HFFc6 (cell line): ENCODE measurements at regions not wholly inside any gene's neighbourhood (a gene's known extent, or its start where the extent isn't known, plus 50 kb on each side); places are given as distances from the start of the nearest gene placed in this dataset.

Experiments
- DNase-seq: peaks from one replicate; pipeline ENCODE4 v3.0.0-alpha.2; 2018
- H3K27ac Mint-ChIP-seq: 2 replicates; pipeline ENCODE4 v1.8.0; 2020; ENCODE audit warnings: mild to moderate bottlenecking, mixed read lengths
- H3K27me3 Mint-ChIP-seq: 2 replicates; pipeline ENCODE4 v1.8.0; 2021; ENCODE audit warnings: mild to moderate bottlenecking, moderate library complexity, mixed read lengths; ENCODE audit not compliant: insufficient read depth
- H3K36me3 Mint-ChIP-seq: 2 replicates; pipeline ENCODE4 v1.8.0; 2021; ENCODE audit warnings: low read depth, mixed read lengths
- H3K4me1 Mint-ChIP-seq: 2 replicates; pipeline ENCODE4 v1.8.0; 2020; ENCODE audit warnings: low read depth, mixed read lengths
- H3K4me3 Mint-ChIP-seq: 2 replicates; pipeline ENCODE4 v1.8.0; 2020; ENCODE audit warnings: mild to moderate bottlenecking, moderate library complexity, mixed read lengths
- H3K9me3 Mint-ChIP-seq: 2 replicates; pipeline ENCODE4 v1.8.0; 2020; ENCODE audit warnings: mild to moderate bottlenecking, mixed read lengths
- TF ChIP-seq, protein P1 (sequence below): fragments of 200-600 bp; sonication (generic); IDR thresholded peaks from 2 replicates; pipeline ENCODE4 v1.5.0; 2021; ENCODE audit warnings: antibody characterized with exemption, mild to moderate bottlenecking

DNA sequence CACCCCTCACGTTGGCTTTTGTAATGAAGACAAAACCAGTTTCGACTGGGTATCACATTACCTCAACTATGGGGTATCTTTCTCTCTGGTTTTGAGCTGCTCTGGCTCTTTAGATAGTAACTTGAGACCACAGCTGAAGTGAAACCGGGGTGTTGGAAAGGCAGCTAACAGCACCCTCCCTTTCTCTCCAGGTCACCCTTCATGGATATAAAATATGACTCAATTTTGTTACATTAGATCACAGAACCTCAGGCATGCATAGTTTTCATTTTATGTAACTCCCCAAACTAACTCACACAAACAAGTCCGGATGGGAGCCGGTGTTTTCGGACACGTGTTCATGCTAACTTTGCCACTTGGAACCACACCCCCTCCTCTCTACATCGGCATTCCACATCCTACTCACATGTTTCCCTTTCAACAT, 90.7 kb downstream of the NR2F2 start:
- H3K27me3 Mint-ChIP-seq, result peaks cover 48% of the 10 kb centered on the region
- DNase-seq, result peak; percentile 44

DNA sequence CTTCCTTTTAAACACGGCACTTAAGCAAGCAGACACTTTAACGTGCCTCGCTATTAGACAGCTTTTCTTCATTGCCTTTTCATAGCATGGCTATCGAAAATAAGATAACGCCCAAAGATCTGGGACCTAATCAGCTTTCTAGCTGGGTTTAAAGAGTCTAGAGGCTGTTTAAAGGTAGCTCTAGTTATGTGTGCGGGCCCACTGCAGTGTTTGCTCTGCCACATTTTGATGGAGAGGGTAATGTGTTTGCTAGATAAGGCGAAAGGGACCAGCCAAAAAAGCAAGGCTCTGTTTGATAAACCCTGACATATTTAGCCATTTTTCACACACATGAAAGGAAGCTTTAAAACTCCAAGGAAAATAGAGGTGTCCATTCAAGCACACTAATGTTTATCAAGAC, 91.6 kb downstream of the NR2F2 start:
- H3K27me3 Mint-ChIP-seq, result peaks cover 42% of the 10 kb centered on the region
- H3K9me3 Mint-ChIP-seq, result no peaks in the 10 kb centered on the region
- H3K4me1 Mint-ChIP-seq, result peaks cover 19% of the 10 kb centered on the region
- no peak overlapping the region for H3K27ac Mint-ChIP-seq
- H3K36me3 Mint-ChIP-seq, result no peaks in the 10 kb centered on the region
- TF ChIP-seq, protein P1, sequence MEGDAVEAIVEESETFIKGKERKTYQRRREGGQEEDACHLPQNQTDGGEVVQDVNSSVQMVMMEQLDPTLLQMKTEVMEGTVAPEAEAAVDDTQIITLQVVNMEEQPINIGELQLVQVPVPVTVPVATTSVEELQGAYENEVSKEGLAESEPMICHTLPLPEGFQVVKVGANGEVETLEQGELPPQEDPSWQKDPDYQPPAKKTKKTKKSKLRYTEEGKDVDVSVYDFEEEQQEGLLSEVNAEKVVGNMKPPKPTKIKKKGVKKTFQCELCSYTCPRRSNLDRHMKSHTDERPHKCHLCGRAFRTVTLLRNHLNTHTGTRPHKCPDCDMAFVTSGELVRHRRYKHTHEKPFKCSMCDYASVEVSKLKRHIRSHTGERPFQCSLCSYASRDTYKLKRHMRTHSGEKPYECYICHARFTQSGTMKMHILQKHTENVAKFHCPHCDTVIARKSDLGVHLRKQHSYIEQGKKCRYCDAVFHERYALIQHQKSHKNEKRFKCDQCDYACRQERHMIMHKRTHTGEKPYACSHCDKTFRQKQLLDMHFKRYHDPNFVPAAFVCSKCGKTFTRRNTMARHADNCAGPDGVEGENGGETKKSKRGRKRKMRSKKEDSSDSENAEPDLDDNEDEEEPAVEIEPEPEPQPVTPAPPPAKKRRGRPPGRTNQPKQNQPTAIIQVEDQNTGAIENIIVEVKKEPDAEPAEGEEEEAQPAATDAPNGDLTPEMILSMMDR, result no peak
- H3K4me3 Mint-ChIP-seq, result no peak overlapping the region
- no peak for DNase-seq

More for the DNA sequence above, 90.7 kb downstream of the NR2F2 start:
- H3K4me3 Mint-ChIP-seq, result peak overlapping the region; percentile 61
- H3K9me3 Mint-ChIP-seq, result no peaks in the 10 kb centered on the region
- H3K4me1 Mint-ChIP-seq, result peaks cover 19% of the 10 kb centered on the region
- TF ChIP-seq, protein P1, result no peak
- H3K36me3 Mint-ChIP-seq, result no peaks in the 10 kb centered on the region
- no peak overlapping the region for H3K27ac Mint-ChIP-seq

DNA sequence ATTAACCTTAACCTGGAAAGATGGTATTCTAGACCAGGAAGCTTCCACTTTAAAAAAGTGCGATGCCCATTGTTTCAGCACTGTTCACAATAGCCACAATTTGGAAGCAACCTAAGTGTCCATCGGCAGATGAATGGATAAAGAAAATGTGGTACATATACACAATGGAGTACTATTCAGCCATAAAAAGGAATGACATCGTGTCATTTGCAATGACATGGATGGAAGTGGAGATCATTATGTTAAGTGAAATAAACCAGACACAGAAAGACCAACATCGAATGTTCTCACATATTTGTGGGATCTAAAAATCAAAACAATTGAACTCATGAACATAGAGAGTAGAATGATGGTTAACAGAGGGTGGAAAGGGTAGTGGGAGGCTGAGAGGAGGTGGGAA, 94.2 kb downstream of the NR2F2 start:
- TF ChIP-seq, protein P1, result no peak
- no peak overlapping the region for H3K4me3 Mint-ChIP-seq
- H3K36me3 Mint-ChIP-seq, result no peaks in the 10 kb centered on the region
- peaks cover 21% of the 10 kb centered on the region for H3K27me3 Mint-ChIP-seq
- DNase-seq, result no peak
- H3K9me3 Mint-ChIP-seq, result no peaks in the 10 kb centered on the region
- no peak overlapping the region for H3K27ac Mint-ChIP-seq
- peaks cover 30% of the 10 kb centered on the region for H3K4me1 Mint-ChIP-seq

DNA sequence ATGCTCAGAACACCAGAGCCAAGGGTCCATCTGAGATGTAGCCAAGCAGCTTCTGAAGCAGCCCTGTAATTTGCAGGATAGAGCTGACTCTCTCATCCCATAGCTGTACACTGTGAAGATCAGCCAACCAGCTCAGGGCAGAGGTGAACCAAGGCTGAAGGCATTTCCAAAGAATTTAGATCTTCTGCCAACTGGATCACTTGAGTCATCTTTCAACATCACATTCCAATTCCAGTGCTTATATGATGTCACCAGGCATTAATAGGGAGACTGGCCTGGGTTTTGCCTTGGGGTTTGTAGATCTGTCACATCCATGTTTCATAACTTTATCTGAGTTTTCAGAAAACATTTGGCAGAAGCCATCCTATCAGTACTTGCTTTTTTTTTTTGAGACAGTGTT, 98.2 kb downstream of the NR2F2 start:
- H3K27me3 Mint-ChIP-seq, result peaks cover 8% of the 10 kb centered on the region
- no peaks in the 10 kb centered on the region for H3K36me3 Mint-ChIP-seq
- H3K4me1 Mint-ChIP-seq, result peaks cover 23% of the 10 kb centered on the region
- peak; percentile 97 for DNase-seq
- TF ChIP-seq, protein P1, result no peak
- no peaks in the 10 kb centered on the region for H3K9me3 Mint-ChIP-seq
- H3K27ac Mint-ChIP-seq, result peak overlapping the region; percentile 54; the same call in 1 of the 2 replicates
- no peak overlapping the region for H3K4me3 Mint-ChIP-seq

DNA sequence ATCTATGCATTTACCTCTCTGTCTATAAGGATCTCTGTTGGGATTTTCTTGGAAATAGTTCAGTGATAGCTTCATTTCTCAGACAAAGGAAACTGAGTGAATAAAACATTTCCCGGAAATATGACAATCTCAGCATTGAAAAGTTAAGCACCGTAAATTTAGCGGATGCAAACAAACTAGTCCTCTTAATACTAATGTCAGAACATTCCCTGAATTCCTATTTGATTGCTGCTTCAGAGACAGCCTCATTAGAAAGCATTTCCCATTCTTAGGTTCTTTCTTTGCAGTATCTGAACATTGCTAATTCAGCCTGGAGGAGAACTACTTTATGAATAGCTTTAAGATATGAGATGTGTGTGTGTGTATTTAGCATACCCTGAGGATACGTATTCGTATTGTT, 101.3 kb downstream of the NR2F2 start:
- Mint-ChIP-seq H3K27me3 (peaks cover 9% of the 10 kb centered on the region; the same call in 1 of the 2 replicates), H3K4me1 (peaks cover 23% of the 10 kb centered on the region), H3K4me3 (no peak overlapping the region), H3K36me3 (no peaks in the 10 kb centered on the region), H3K27ac (no peak overlapping the region), H3K9me3 (no peaks in the 10 kb centered on the region)
- TF ChIP-seq, protein P1, result no peak
- no peak for DNase-seq

DNA sequence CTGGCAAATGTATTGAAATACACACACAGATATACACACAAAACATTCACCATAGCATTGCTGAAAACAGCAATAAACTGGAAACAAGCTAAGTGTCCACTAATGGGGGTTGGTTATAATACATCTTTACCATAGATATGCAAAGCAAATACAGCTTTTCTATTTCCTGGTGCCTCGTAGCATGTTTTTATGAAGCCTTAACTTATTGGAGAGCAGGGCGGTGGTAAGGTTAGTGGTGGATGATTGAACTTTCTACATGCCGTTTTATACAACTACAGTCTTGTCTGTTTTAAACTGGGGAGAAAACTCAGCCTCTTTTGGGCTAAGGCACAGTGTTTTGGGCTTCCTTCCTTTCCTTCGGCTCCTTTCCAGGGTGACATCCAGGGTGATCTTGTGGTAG, 104.5 kb downstream of the NR2F2 start:
- TF ChIP-seq, protein P1, result no peak
- Mint-ChIP-seq H3K4me1 (0 out of 2 replicates have a peak, but pooled peaks cover 5% of the 10 kb centered on the region), H3K27ac (no peak overlapping the region), H3K4me3 (no peak overlapping the region), H3K27me3 (peaks cover 13% of the 10 kb centered on the region), H3K9me3 (no peaks in the 10 kb centered on the region), H3K36me3 (no peaks in the 10 kb centered on the region)
- DNase-seq, result no peak
